ENCODE measurements at regions not wholly inside any gene's neighbourhood (a gene's known extent, or its start where the extent isn't known, plus 50 kb on each side); places are given as distances from the start of the nearest gene placed in this dataset.
A peak's percentile ranks its signal among the peaks of the same experiment; 100 is the strongest.

DNA sequence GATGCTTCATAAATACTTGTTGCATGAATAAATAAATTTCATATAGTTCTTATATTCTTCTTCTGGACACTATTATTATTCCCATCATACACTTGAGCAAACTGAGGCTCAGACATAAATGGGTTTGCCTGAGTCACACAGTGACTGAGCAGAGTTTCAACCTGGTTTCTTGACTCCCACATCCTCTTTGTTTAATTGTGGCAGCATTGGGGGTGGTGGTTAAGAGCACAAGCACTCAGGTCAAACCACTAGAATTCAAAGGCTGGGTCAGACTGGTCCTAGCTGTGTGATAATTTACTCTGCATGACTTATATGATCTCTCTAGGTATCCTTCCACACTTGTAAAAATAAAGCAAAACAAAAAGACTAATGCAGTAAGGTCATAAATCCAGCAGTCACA lies 274.9 kb upstream of the SRRM4 start:
- peak; percentile 82 for FAIRE-seq

DNA sequence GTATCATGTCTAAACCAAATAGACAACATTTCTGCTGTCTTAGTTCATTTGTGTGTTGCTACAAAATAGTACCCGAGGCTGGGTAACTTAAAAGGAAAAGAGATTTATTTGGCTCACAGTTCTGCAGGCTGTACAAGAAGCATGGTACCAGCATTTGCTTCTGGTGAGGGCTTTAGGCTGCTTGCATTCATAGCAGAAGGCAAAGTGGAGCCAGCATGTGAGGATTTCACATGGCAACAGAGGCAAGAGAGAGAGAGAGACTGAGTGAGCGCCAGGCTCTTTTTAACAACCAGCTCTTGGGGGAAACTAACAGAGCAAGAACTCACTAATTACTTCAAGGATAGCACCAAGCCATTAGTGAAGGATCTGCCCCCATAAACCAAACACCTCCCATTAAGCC lies 271.4 kb upstream of the SRRM4 start:
- FAIRE-seq = no peak

DNA sequence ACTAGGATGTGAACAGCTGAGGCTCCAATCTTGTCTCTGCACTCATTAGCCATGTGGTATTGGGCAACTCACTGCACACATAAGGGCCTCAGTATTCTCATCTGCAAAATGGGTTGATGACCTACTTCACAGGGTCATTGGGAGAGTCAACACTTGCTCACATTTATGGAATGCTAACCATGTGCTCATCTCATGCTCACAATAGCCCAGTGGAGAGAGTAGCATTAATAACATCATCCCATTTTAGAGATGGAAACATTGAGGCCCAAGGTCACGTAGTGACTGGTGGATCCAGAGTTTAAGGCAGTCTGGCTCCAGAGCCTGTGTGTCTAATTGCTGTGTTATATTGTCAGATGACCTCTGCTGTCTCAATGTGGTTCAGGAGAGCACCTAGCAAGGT lies 270.2 kb upstream of the SRRM4 start:
- FAIRE-seq = no peak

DNA sequence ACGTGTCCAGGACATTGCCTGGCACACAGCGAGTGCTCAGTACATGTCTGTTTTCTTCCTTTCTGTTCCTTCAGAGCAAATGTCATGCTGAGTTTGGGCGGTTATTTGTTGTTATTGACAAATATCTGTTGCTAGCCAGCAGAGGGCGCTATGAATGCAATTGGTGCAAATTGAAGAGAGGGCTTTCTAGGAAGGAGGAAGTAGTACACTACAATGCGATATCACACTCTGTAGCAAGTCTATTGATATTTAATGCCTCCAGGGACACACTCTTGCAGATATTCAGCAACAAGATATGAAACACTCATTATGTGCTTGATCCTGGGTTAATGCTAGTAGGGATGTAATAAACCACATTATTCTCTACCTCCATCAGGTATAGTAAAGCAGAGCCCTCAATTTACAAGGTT lies 267.3 kb upstream of the SRRM4 start:
- no peak for FAIRE-seq

DNA sequence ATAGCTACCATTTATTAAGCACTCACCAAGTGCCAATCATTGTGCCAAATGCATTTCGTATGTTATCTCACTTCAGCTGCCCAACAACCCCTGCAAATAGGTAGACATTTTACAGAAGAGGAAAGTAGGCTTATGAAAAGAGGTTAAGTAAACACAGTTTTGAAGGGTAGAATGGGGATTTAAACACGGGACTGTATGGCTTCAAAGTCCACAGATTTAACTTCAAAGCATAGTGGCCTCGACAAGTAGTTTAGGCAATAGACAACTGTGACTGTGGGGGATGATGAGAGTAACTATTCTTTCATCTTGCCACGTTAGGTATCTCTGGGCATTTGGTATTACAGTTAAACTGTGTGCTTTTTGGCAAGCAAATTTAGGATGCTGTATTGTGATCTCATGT lies 266.8 kb upstream of the SRRM4 start:
- no peak for FAIRE-seq

GRCh38 chr12:118715647-118716046 lies 265.7 kb upstream of the SRRM4 start:
- no peak for FAIRE-seq

- FAIRE-seq = no peak
Observed at GRCh38 chr12:118727196-118727978, 254.0 kb upstream of the SRRM4 start.

DNA sequence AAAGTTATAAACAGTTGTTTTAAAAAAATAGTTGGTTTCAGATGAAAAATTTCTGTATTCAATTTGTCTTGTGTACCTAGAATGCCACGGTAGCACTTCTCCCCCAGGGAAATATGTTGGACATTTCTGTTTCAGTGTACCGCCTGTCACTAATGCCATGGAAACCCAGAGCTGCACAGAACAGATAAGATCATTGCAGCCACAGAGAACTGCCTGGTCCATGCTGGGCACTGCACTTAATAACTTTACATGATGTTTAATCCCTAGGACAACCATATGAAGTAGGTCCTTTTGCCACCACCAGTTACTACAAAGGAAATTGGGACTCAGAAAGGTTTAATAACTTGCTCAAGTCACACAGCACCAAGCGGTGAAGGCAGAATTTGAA lies 253.4 kb upstream of the SRRM4 start:
- FAIRE-seq = no peak

- FAIRE-seq = no peak
Observed at GRCh38 chr12:118734266-118734665, 247.1 kb upstream of the SRRM4 start.

DNA sequence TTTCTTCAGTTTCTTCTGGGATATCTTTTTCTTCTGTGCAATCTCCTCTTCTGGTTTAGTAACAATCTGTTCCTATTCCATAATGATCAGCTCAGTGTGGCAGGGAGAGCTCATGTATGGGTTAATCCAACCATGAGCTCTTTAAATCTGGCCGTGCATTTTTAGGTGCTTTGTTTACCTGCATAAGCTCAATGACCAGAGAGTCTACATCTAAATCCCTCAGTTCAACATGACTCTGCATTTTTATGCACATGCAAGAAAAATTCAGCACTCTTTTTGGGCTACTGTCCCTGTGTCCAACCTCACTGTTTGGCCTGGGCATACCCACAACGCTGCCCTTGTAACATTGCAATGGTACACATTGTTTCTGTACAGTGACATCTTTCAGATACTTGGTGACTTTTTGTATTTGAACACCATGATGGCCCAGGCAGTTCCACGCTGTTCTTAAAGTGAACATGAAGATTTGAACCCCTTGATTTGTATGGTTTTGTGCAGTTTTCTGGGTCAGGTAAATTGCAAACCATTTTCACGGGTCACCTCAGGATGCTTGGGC lies 243.3 kb upstream of the SRRM4 start:
- no peak for FAIRE-seq

DNA sequence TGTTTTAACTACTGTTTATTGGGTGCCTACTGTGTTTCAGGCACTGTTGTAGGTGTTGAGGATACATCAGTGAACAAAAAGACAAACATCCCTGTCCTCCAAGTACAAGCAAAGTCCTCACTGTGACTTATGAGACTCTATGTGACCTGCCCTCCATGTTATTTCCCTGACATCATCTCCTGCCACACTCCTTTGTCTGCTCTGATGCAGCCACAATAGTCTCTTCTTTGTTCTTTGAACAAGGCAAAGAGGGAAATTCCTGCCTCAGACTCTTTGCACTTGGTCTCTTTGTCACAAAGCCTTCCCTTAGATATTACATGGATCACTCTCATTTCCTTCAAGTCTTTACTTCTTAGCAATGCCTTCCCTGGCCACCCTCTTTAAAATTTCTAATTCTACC lies 240.1 kb upstream of the SRRM4 start:
- FAIRE-seq = no peak

DNA sequence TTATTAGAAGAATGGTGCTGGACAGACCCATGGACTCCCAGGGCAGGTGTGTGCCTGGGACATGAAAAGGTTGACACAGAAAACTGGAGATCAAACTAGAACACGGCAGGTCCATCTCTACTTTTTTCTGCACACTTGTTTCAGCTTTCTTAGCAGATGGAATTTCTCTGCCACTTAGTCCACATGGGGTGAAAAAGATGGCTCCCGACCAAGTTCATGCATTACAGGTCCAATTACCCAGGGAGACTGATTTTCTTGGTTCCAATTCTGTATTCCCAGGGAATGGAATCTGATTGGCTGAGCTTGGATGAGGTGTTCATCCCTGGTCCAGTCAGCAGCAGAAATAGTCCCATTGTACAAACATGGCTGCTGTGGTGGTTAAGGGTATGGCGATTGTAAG lies 238.9 kb upstream of the SRRM4 start:
- FAIRE-seq = no peak

GRCh38 chr12:118743896-118744700 lies 237.2 kb upstream of the SRRM4 start:
- no peak for FAIRE-seq

DNA sequence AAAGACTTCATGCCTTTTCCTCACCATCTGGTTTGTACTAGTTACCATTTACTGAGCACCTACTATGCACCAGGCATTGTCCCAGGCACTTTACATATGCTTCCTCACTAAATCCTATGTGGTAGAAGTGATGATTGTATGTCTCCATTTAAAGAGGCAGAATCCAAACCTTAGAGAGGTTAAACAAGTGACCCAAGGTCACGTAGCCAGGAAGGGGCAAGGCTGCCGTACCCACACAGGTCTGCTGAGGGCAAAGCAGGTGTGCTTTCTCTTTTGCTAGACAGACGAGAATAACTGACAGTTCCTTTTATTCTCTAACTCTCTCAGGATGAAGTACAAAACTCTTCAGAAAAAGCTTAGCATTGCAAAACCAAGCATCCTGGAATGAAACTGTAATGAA lies 235.2 kb upstream of the SRRM4 start:
- FAIRE-seq = no peak

DNA sequence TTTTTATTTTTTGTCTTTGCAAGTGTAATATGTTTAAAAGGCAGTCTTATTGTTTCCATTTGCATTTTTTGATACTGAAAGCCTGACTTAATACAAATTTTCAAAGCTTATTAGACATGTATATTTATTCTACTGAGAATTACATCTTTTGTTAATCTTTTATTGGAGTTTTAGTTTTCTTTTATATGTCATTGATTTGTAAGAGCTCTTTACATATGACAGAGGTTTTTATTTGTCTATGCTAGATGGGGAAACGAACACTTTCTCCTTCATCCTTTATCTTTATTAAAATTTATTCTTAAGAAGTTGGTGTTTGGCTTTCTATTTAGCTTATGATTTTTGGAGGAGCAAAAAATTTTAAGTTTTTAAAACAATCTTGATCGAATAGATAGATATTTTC lies 234.4 kb upstream of the SRRM4 start:
- no peak for FAIRE-seq

- no peak for FAIRE-seq
Observed at GRCh38 chr12:118747771-118748170, 233.6 kb upstream of the SRRM4 start.

GRCh38 chr12:118748478-118749380 lies 232.6 kb upstream of the SRRM4 start:
- FAIRE-seq = no peak

DNA sequence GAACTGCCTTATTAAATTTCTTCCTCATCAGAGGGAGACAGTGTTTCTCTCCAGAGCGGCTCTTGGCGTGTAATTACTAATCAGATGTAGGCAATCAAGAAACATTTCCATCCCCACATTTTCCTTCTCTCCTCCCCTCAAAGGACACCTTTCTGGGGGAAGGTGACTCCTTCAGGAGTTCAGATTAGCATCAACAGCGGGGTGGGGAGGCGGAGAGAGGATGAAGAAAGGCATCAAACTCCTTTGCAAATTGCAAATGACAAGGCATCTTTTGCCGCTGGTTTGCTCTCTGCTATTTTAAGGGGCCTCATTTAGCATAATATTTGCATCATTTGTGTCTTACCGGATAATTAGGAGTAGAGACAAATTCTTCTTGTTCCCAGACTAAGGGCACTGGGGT lies 231.7 kb upstream of the SRRM4 start:
- FAIRE-seq = no peak

- FAIRE-seq = no peak
Observed at GRCh38 chr12:118750666-118751065, 230.7 kb upstream of the SRRM4 start.

DNA sequence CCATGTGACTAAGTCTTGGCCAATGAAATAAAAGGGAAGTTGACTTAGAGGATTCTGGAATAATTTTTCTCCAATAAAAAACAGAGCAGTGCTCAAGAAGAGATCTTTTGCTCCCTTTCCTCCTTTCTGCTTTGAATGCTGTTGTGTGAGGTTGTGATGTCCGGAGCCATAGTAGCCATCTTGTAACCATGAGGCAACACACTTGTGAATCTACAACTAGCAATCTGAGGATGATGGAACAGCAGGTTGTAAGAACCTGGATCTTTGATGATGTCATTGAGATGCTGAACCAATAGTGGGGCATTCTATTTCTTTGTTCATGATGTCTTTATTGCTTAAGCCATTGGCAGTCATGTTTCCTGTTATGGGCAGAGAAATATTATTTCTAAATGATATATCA lies 230.0 kb upstream of the SRRM4 start:
- no peak for FAIRE-seq

DNA sequence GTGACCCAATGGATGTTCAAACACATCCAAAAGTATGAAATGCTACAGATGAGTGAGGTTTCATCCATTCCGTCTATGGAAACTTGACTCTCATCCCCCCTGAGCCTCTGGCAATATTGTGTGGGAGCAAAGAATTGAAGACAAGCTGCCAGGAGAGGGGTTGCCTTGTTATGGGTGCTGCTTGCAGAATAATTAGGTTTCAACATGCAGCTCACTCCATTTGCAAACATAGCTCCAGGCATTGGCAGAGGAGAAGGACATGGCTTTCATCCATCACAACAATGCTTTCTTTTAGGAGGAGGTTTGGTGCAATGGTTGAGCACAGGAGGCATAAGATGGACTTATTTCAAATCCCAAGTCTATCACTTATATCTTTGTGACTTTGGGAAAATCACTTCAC lies 220.7 kb upstream of the SRRM4 start:
- FAIRE-seq = no peak

- no peak for FAIRE-seq
Observed at GRCh38 chr12:118763234-118763633, 218.1 kb upstream of the SRRM4 start.
